Sigmoid colon (tissue), 6 donors: ENCODE measurements at regions not wholly inside any gene's neighbourhood (a gene's known extent, or its start where the extent isn't known, plus 50 kb on each side); places are given as distances from the start of the nearest gene placed in this dataset.

Source experiments
- DNase-seq: peaks from one replicate; pipeline ENCODE4 v3.0.0-alpha.2; 2019
- H3K27ac ChIP-seq, 4 donors: fragments of 200-600 bp; sonication (generic); one replicate each; pipeline ENCODE4 v1.5.1; 2016 to 2019; ENCODE audit warnings: mild to moderate bottlenecking in 1 of 4
- H3K27me3 ChIP-seq, 3 donors: fragments of 200-600 bp; sonication (generic); one replicate each; pipeline ENCODE4 v1.5.1; 2019; ENCODE audit warnings: mild to moderate bottlenecking in 1 of 3
- H3K36me3 ChIP-seq, 4 donors: fragments of 200-600 bp; sonication (generic); one replicate each; pipeline ENCODE4 v1.5.1; 2016 to 2019
- H3K4me1 ChIP-seq, 4 donors: fragments of 200-600 bp; sonication (generic); one replicate each; pipeline ENCODE4 v1.5.1; 2017 to 2019
- H3K4me3 ChIP-seq, 4 donors: fragments of 200-600 bp; sonication (generic); one replicate each; pipeline ENCODE4 v1.5.1; 2017 to 2019; ENCODE audit warnings: mild to moderate bottlenecking in 2 of 4, moderate library complexity in 1 of 4
- H3K9me3 ChIP-seq, 4 donors: fragments of 200-600 bp in 3 of 4; sonication (generic) in 3 of 4; one replicate each; pipeline versions ENCODE4 v1.5.1 to v1.6.1; 2013 to 2019
- EP300 ChIP-seq, 4 donors: sonication (generic); formaldehyde crosslinking; IDR thresholded peaks; one replicate each; pipeline ENCODE4 v1.6.1; 2017; ENCODE audit warnings: antibody characterized with exemption in 4 of 4
- POLR2A ChIP-seq, 2 donors: fragments of 450-650 bp; IDR thresholded peaks; one replicate each; pipeline ENCODE4 v1.6.1; 2016; ENCODE audit warnings: antibody characterized with exemption in 2 of 2, mild to moderate bottlenecking in 2 of 2, moderate library complexity in 2 of 2
- POLR2AphosphoS5 ChIP-seq, 4 donors: sonication (generic); formaldehyde crosslinking; IDR thresholded peaks; one replicate each; pipeline ENCODE4 v1.6.1; 2017; ENCODE audit warnings: antibody characterized with exemption in 4 of 4
- WGBS, 2 donors: extraction: QIAGEN DNeasy Blood & Tissue Kit; methylation state at CpG; one replicate each; pipeline ENCODE4 v1.1.7; 2013; 5-methylcytosine and 5-hydroxymethylcytosine counted together
- intact Hi-C: fragments of 100-400 bp; cut with DNase I; formaldehyde crosslinking; loops from one replicate; pipeline ENCODE4 v1.15.1; 2023
- TF ChIP-seq, protein P1 (sequence below), 4 experiments: fragments of 450-650 bp in 3 of 4; fragments of 200-600 bp in 1 of 4; IDR thresholded peaks; one replicate each; pipeline ENCODE4 v1.5.1; 2016 to 2019; ENCODE audit warnings: antibody characterized with exemption in 4 of 4, mild to moderate bottlenecking in 3 of 4, moderate library complexity in 2 of 4
- donor health status: healthy with polysubstance abuse.
- donor health status: healthy.

GRCh38 chr6:3623451-3624249 lies 127.9 kb downstream of the PXDC1 start:
- 67 to 85% methylated on average over 28 of the region's 28 CpGs for WGBS, 2 donors
- H3K4me1 ChIP-seq, result peaks cover 0 to 8% (median 0%) of the 10 kb centered on the region in 4 donors

GRCh38 chr6:3621411-3621810 lies 130.1 kb downstream of the PXDC1 start:
- TF ChIP-seq POLR2AphosphoS5 (IDR thresholded peaks at IDR 0.05) (no peak), POLR2A (IDR thresholded peaks at IDR 0.05) (no peak)
- TF ChIP-seq, protein P1, sequence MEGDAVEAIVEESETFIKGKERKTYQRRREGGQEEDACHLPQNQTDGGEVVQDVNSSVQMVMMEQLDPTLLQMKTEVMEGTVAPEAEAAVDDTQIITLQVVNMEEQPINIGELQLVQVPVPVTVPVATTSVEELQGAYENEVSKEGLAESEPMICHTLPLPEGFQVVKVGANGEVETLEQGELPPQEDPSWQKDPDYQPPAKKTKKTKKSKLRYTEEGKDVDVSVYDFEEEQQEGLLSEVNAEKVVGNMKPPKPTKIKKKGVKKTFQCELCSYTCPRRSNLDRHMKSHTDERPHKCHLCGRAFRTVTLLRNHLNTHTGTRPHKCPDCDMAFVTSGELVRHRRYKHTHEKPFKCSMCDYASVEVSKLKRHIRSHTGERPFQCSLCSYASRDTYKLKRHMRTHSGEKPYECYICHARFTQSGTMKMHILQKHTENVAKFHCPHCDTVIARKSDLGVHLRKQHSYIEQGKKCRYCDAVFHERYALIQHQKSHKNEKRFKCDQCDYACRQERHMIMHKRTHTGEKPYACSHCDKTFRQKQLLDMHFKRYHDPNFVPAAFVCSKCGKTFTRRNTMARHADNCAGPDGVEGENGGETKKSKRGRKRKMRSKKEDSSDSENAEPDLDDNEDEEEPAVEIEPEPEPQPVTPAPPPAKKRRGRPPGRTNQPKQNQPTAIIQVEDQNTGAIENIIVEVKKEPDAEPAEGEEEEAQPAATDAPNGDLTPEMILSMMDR (IDR thresholded peaks at IDR 0.05), result no peak
- DNase-seq, result no peak
- H3K4me1 ChIP-seq, result peaks cover 0 to 15% (median 0%) of the 10 kb centered on the region in 4 donors
- H3K27me3 ChIP-seq, result no peaks in the 10 kb centered on the region
- WGBS, 2 donors, result 94% methylated on average over 5 of the region's 5 CpGs
- no peaks in the 10 kb centered on the region for H3K9me3 ChIP-seq
- H3K36me3 ChIP-seq, result no peaks in the 10 kb centered on the region
- H3K4me3 ChIP-seq, result no peak overlapping the region
- intact Hi-C loops, result no loop called here
- H3K27ac ChIP-seq, result no peak overlapping the region

More at GRCh38 chr6:3623451-3624249, 127.9 kb downstream of the PXDC1 start:
- no peaks in the 10 kb centered on the region for H3K36me3 ChIP-seq
- H3K9me3 ChIP-seq, result no peaks in the 10 kb centered on the region
- DNase-seq, result no peak
- H3K4me3 ChIP-seq, result no peak overlapping the region
- H3K27ac ChIP-seq, result no peak overlapping the region
- TF ChIP-seq EP300 (IDR thresholded peaks at IDR 0.05) (no peak), POLR2AphosphoS5 (IDR thresholded peaks at IDR 0.05) (no peak), POLR2A (IDR thresholded peaks at IDR 0.05) (no peak)
- TF ChIP-seq, protein P1 (IDR thresholded peaks at IDR 0.05), result no peak
- intact Hi-C loops, result no loop called here
- no peaks in the 10 kb centered on the region for H3K27me3 ChIP-seq

DNA sequence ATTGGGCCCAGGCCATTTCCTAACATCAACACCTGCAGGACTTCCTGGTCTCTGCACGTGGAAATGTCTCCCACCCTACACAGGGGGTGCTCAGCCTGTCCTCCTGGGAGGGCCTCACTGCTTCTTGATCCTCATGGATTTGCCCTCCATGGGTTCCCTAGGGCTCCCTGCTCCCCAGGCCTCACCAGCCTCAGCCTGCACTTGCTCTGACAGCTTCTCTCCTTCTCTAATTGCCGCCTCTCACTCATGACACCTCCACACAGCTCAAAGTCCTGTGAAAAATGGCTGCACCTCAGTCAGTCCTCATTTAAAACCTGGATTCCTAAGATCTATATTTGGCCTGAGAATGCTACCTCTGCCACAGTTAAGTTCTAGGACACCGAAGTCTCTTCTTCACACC lies 130.6 kb downstream of the PXDC1 start:
- peaks cover 0 to 10% (median 0%) of the 10 kb centered on the region in 4 donors for H3K4me1 ChIP-seq
- WGBS, 2 donors, result 84 to 87% methylated on average over 3 of the region's 3 CpGs
- H3K27me3 ChIP-seq, result no peaks in the 10 kb centered on the region
- H3K27ac ChIP-seq, result no peak overlapping the region
- no peaks in the 10 kb centered on the region for H3K9me3 ChIP-seq
- TF ChIP-seq POLR2AphosphoS5 (IDR thresholded peaks at IDR 0.05) (no peak), POLR2A (IDR thresholded peaks at IDR 0.05) (no peak), EP300 (IDR thresholded peaks at IDR 0.05) (no peak)
- TF ChIP-seq, protein P1 (IDR thresholded peaks at IDR 0.05), result no peak
- no peak for DNase-seq
- no peak overlapping the region for H3K4me3 ChIP-seq
- no peaks in the 10 kb centered on the region for H3K36me3 ChIP-seq
- intact Hi-C loops, result no loop called here

DNA sequence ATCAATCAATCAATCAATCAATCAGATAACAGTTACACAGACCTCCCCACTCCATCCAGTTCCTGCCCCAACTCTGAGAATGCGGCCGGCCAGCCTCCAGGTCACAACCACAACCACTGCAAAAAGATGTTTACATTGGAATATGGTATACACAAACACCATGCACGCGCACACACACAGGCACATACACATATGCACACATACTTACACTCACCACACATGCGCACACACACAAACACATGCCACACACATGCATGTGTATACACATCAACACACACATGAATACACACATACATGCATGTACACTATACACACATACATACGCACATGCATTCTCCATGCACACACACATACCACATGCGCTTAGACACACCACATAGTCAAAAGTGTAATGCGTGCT lies 131.1 kb downstream of the PXDC1 start:
- H3K36me3 ChIP-seq, result no peaks in the 10 kb centered on the region
- no peak for DNase-seq
- TF ChIP-seq POLR2A (IDR thresholded peaks at IDR 0.05), result no peak
- TF ChIP-seq, protein P1 (IDR thresholded peaks at IDR 0.05), result no peak
- no peak for TF ChIP-seq EP300 (IDR thresholded peaks at IDR 0.05)
- no peak for TF ChIP-seq POLR2AphosphoS5 (IDR thresholded peaks at IDR 0.05)
- no peaks in the 10 kb centered on the region for H3K9me3 ChIP-seq
- H3K27ac ChIP-seq, result no peak overlapping the region
- H3K4me3 ChIP-seq, result no peak overlapping the region
- intact Hi-C loops, result no loop called here
- no peaks in the 10 kb centered on the region for H3K27me3 ChIP-seq
- WGBS, 2 donors, result 96 to 98% methylated on average over 8 of the region's 8 CpGs
- peaks cover 0 to 9% (median 0%) of the 10 kb centered on the region in 4 donors for H3K4me1 ChIP-seq
